GM21529 (cell line): ENCODE measurements at regions not wholly inside any gene's neighbourhood (a gene's known extent, or its start where the extent isn't known, plus 50 kb on each side); places are given as distances from the start of the nearest gene placed in this dataset.
"Not testable (repeated sequence)": the region's sequence is repeated elsewhere in the genome, so short reads cannot be mapped to it uniquely, and the experiment has no call there.

Experiments used
- ATAC-seq: cut with Tn5 transposase; IDR thresholded peaks from one replicate; pipeline ENCODE4 v1.9.1; 2021; ENCODE audit not compliant: unreplicated experiment

- ATAC-seq: no peak
Measured at GRCh38 chr12:83960767-83961166, 951.8 kb downstream of the SLC6A15 start.

GRCh38 chr12:83958997-83959396, 953.6 kb downstream of the SLC6A15 start:
- no peak for ATAC-seq

GRCh38 chr12:83954956-83955601, 957.5 kb downstream of the SLC6A15 start:
- ATAC-seq: no peak

- ATAC-seq: no peak
Measured at GRCh38 chr12:83954071-83954789, 958.4 kb downstream of the SLC6A15 start.

GRCh38 chr12:83945871-83946270, 966.7 kb downstream of the SLC6A15 start:
- no peak for ATAC-seq

- no peak for ATAC-seq
Measured at GRCh38 chr12:83939718-83940117, 972.9 kb downstream of the SLC6A15 start.

- ATAC-seq: no peak
Measured at GRCh38 chr12:83933615-83934014, 979.0 kb downstream of the SLC6A15 start.

GRCh38 chr12:83932011-83932410, 980.6 kb downstream of the SLC6A15 start:
- no peak for ATAC-seq

- ATAC-seq: no peak
Measured at GRCh38 chr12:83931451-83931850, 981.1 kb downstream of the SLC6A15 start.

GRCh38 chr12:83929792-83930191, 982.8 kb downstream of the SLC6A15 start:
- ATAC-seq: not testable (repeated sequence)

GRCh38 chr12:83920821-83921547, 991.6 kb downstream of the SLC6A15 start:
- ATAC-seq: no peak

GRCh38 chr12:83919081-83919480, 993.5 kb downstream of the SLC6A15 start:
- no peak for ATAC-seq

- ATAC-seq: no peak
Measured at GRCh38 chr12:83904175-83904574, 1008.4 kb downstream of the SLC6A15 start.

GRCh38 chr12:83896416-83896815, 1016.2 kb downstream of the SLC6A15 start:
- ATAC-seq: no peak

GRCh38 chr12:83893101-83893500, 1019.5 kb downstream of the SLC6A15 start:
- no peak for ATAC-seq

- no peak for ATAC-seq
Measured at GRCh38 chr12:83889745-83890144, 1022.9 kb downstream of the SLC6A15 start.

- ATAC-seq: no peak
Measured at GRCh38 chr12:83886479-83886878, 1026.1 kb downstream of the SLC6A15 start.

GRCh38 chr12:83870921-83871599, 1041.5 kb downstream of the SLC6A15 start:
- not testable (repeated sequence) for ATAC-seq

GRCh38 chr12:83866477-83866876, 1046.1 kb downstream of the SLC6A15 start:
- no peak for ATAC-seq

GRCh38 chr12:83865431-83865830, 1047.2 kb downstream of the SLC6A15 start:
- ATAC-seq: no peak

- ATAC-seq: no peak
Measured at GRCh38 chr12:83864054-83864453, 1048.5 kb downstream of the SLC6A15 start.
